EH (cell line): ENCODE measurements at regions not wholly inside any gene's neighbourhood (a gene's known extent, or its start where the extent isn't known, plus 50 kb on each side); places are given as distances from the start of the nearest gene placed in this dataset.
"Not testable (repeated sequence)": the region's sequence is repeated elsewhere in the genome, so short reads cannot be mapped to it uniquely, and the experiment has no call there.

Experiments used
- DNase-seq: peaks from one replicate; pipeline ENCODE4 v3.0.0-alpha.2; 2015; ENCODE audit warnings: low read depth

GRCh38 chr2:16217741-16218140, 277.4 kb downstream of the MYCN start:
- not testable (repeated sequence) for DNase-seq

- no peak for DNase-seq
Observed at GRCh38 chr2:16217291-16217690, 276.9 kb downstream of the MYCN start.

- no peak for DNase-seq
Observed at GRCh38 chr2:16216558-16216945, 276.2 kb downstream of the MYCN start.

DNA sequence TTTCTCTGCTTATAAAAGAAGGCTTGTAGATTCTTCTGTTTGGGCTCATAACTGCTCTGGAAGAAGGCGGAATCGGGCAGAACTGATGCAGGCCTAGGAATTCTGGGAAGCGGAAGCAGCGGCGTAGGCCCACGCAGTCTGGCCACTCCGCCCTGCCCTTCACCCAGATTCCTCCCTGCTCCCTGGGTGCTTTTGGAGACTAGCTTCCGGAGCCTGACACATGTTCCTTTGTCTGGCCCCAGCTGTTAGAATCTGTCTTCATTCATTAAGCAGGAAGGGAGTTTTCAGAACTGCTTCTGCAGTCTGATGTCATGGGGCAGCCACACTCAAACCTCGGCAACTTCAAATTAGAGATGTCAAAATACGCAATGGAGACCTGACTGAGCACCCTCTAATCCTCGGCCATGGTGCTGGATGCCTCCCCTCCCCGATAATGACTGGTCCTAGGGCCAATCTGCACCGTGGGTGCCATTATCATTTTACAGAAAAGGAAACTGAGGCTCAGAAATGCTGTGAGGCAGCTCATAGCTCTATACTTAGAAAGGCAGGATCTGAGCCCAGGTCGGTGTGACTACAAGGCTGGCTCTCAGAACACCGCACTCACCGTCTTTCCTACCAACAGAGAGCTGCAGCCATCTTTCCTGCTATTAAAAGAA, 275.7 kb downstream of the MYCN start:
- no peak for DNase-seq

DNA sequence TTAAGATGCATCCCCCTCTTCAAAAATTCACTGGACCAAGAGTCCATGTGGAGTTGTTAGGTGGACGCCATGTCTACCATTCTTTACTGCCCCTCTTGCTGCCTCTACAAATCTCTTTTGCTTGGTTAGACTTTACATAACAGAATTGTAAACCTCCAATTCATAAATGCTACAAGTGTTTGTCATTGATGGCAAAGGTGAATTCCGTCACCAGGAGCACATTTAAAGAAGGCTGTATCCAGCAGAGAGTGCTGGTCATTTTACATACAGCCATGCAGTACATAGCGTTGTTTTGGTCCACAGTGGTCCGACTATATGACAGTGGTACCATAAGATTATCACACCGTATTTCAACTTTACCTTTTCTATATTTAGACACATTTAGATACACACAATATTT, 274.5 kb downstream of the MYCN start:
- DNase-seq: no peak

DNA sequence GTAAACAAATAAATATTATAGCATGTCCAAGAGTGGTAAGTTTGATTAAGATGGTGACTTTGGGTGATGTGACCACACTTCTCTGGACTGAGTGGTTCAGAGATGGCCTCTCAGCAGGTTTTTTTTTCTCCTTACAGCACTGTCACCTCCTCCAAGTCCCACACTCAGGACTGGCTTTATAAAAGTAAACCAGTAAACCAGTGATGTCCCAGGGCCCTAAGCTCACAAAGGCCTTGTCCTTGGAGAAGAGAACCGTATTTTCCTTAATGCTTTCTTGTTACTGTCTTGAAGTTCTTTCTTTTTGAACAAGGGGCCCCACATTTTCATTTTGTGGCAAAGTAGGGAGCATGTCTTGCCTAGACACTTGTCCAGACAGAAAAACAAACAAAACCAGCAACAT, 274.0 kb downstream of the MYCN start:
- DNase-seq: no peak

- no peak for DNase-seq
Observed at GRCh38 chr2:16212321-16212720, 272.0 kb downstream of the MYCN start.

DNA sequence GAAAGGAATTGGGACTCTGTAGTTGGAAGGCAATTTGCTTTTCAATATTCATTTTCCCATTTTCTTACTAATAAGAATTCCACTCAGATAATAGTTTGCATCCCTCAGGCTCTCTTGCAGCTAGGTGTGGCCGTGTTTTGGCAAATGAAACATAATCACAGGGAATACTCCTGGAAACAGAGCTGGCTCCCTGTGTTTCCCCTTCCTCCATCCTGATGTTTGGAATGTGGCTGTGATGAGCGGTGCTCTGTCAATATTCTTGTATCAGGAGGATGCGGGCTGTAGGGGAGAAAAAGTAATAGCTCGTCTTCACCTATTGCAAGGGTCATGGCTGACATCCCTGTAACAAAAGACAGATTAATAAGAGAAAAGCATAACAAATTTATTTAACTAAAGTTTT, 271.0 kb downstream of the MYCN start:
- DNase-seq: no peak

DNA sequence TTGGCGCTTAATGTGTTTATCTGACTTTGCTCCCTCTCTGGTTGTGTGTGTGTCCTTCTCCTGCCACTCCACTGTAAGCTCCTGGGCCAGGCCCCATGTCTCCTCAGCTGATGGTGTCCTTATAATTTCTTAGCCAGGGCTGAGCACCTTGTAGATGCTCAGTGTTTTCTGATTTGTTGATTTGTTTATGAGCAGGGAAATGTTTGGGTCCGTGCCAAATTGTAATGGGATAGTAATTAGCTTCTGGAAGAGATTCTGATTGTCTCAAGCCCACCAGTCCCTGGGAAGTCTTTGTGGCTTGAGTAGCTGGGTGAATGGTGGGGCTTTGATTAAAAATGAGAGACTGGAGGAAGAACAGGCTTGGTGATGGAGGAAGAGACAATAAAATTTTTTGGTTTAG, 270.5 kb downstream of the MYCN start:
- no peak for DNase-seq

- DNase-seq: no peak
Observed at GRCh38 chr2:16209799-16210198, 269.4 kb downstream of the MYCN start.

DNA sequence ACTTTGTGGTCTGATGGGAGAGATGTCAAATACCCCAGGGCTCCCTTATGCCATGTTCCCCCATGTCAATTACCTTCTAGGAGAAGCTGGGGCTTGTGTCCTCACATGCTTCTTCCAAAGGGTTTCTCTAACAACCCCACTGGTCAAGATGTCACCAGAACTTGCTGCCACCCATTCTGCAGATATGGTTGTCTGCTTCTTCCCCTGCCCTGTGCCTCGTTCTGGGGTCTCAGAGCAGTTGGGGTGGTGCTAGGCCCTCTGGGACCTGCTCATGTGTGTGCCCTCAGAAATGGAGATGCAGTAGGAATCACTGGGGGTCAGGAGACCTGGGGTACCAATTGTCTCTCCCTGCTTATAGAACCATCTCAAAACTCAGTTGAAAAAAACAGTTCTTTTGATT, 268.6 kb downstream of the MYCN start:
- DNase-seq: no peak

DNA sequence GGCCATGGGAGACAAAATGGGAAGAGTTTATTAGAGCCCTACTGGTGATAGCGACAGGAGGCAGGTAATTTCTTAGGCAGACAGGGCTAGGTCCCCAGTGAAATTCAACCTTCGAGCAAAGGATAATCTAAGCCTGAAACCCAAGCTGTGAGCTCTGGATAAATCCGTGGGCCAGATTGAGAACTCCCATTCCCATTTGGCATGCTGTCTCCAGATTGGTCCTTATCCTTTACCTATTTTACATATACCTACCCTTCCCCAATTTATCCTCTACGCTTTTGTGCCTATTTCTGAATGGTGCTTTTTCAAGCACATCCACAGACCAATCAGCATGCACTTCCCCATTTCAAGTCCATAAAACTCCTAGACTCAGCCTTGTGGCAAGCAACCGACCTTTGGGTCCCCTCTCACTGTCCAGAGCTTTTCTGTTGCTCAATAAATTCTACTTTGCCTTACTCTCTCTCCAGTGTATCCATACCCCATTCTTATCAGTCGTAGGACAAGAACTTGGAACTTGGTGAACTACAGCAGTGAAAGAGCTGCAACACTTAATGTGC, 268.0 kb downstream of the MYCN start:
- DNase-seq: no peak

GRCh38 chr2:16207611-16208010, 267.3 kb downstream of the MYCN start:
- no peak for DNase-seq

DNA sequence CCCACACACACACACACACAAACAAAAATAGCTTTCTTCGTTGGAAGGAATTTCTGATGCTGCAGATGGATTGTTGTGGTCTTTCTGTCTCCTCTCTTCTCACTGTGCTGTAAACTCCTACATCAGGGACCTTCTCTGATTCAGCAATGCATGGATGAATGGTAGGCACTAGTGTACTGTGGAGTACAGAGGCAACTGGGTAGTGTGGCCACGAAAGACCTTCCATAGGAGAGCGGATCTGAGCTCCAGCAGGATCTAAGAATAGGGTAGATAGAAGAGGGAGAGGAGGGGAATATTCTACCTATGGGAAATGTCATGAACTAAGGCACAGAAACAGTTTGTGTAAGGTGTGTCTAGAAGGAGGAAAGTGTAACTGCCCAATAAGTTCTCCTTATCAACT, 266.8 kb downstream of the MYCN start:
- DNase-seq: no peak

- no peak for DNase-seq
Observed at GRCh38 chr2:16206191-16206944, 266.0 kb downstream of the MYCN start.

DNA sequence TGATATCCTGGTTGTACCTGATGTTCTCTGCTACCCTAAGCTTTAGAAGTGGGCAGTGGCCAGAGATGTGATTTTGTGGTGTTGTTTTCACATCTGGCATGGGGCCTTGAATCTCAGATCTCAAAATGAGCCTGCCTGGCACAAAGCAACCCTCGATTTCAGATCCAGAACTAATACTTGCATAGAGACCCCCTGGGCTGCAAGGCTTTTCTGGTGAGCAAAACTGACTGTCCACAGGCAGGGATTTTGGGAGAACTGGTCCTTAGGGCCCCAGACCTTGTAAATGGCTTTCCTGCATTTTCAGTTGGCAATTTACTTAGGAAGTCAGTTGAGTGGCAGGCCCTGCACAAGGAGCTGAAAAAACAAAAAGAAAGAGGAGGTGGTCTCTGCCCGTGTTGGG, 265.3 kb downstream of the MYCN start:
- DNase-seq: no peak

DNA sequence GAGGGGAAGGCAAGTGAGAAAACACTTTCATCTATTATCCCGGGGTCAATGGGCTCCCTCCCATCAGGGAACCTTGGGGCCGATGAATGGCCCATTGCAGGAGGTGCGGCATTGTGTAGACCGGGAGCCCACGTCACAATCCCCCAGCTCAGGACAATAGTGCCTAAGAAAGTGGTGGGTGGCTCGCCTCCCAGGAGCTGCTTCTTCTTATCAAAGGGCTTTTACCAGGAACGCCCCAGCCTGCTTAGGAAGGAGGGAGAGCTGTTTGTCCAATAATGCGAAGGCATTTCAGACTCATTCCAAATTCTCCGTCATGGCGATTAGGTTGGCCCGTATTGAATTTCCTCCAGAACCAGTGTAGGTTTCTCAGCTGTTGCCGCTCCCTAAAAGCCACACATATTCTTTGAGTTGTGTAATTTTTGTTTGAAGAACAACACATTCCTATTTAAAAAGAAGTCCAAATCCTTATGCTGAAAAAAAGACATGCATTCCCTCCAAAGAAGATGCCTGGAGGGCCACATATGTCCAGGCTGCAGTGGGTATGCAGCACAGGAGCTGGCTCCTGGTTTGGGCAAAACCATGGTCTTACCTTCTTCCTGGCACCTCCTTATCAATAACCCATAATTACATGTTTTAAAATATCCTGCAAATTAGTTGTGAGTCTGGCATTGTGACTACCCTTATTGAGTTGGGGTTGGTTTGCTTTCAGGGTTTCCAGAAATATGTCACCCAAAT, 264.7 kb downstream of the MYCN start:
- DNase-seq: no peak

DNA sequence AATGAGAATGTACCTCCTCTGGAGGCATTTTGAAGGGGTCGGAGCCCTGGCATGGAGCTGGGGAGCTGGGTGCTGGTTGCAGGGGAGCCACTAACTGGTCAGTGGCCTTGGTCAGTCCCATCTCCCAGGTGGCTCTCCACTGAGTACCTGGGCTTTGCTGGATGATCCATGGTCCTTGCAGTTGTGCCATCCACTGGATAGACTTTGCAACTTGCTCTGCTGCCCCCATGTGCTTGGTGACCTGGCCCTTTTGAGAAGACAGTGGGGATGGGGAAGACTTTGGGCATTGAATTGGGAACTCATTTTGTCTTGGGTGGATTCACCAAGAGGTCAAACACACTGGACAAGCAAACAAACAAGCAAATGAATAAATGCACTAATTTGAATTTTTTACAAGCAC, 263.9 kb downstream of the MYCN start:
- DNase-seq: no peak

DNA sequence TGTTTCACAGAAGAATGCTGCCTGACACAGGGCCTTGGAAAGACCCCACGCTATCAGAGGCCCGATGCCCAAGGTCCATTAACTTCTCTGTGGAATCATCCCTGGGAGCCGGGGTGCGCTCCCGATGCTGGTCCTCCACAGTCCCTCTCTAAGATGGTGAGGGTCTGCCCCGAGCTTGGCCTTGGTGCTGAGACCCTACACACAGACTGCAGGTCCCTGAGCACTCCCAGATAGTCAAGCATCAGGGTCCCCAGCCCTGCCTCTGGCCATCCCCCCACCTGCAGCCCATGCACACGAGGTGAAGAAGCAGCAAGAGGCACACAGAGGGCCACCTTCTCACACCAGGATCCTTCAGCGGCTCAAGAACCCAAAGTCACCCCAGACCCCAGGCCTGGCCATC, 263.3 kb downstream of the MYCN start:
- no peak for DNase-seq

DNA sequence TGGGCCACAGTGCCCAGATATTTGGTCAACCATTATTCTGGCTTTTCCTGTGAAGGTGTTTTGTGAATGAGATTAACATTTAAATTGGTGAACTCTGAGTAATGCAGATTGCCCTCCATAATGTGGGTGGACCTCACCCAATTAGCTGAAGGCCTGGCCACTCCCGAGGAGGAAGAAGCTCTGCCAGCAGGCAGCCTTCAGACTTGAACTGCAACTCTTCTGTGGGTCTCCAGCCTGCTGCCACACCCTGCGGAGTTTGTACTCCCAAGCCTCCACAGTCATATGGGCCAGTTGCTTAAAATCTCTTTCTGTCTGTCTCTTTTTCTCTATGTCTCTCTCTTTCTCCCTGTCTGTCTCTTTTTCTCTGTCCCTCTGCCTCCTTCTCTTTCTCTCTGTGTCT, 262.7 kb downstream of the MYCN start:
- DNase-seq: no peak

DNA sequence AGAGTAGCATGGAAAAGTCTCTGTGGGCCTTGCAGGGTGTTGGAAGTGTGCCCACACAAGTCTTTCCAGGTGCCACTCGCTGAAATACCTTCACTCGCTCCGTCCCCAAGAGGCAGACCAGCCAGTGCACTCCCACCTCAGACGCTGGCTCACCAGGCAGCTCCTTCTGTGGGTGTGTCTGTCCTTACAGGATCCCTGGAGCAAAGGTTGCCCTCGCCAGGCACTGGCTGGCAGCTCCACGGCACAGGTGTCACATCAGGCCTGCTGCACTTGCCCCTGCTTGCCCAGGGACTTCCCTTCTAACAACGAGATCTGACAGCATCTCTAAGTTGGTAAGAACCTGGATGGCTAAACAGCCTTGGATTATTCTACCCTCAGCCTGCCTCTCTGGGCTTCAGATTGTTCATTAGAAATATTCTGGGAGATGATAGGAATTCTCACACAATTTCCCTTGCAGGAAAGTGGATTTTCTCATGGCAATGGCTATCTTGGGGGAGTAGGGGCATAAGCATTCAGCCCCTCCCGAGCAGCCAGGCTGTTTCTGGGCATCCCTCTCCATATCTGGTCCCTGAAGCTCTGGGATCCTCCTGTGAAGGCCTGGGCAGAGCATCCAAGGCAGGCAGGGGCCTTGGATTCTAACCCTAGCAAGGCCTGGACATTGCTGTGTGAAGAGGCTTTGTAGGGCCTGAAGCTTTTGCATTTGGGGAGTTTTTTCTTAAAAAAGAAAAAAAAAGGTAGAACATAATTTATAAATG, 262.1 kb downstream of the MYCN start:
- no peak for DNase-seq

DNA sequence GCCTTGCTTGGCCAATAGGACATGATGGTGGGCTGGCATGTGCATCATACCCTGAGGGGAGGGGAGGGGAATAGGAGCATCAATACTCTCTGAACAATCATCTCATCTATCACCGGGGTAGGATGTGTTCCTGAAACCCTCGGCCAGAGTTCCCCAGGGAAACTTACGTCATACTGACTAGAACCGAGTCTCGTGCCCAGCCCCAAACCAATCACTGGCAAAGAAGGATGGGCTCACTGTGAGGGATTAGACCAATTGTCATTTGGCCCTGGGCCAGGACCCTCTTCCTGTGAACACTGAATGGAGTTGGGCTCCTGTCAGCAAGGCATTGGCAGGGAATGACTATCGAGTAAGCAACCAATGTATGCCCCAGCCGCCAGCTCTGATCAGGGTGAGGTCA, 261.5 kb downstream of the MYCN start:
- no peak for DNase-seq
